ENCODE measurements at regions not wholly inside any gene's neighbourhood (a gene's known extent, or its start where the extent isn't known, plus 50 kb on each side); places are given as distances from the start of the nearest gene placed in this dataset.

GRCh38 chr6:139996253-139996834, 621.9 kb upstream of the CITED2 start:
- H3K27me3 ChIP-seq (replicated peaks; ENCODE audit: insufficient read depth) = no peaks in the 10 kb centered on the region
- H3K9me3 ChIP-seq (ENCODE audit: low read depth) = no peaks in the 10 kb centered on the region
- H3K4me2 ChIP-seq (ENCODE audit: unreplicated experiment) = no peak overlapping the region
- peak; percentile 13 for DNase-seq
- no peaks in the 10 kb centered on the region for H4K20me1 ChIP-seq (ENCODE audit: insufficient read depth)
- H3K79me2 ChIP-seq (ENCODE audit: insufficient read depth) = no peaks in the 10 kb centered on the region
- H3K9me2 ChIP-seq (ENCODE audit: insufficient read depth) = no peaks in the 10 kb centered on the region
- in situ Hi-C loops (cut with MboI) = no loop called here
- peaks cover 5% of the 10 kb centered on the region for H3F3A ChIP-seq (ENCODE audit: insufficient read depth)
- TF ChIP-seq EZH2 (IDR thresholded peaks at IDR 0.05; ENCODE audit: insufficient read depth, poor library complexity, severe bottlenecking) = no peak
- no peak for TF ChIP-seq EZH2phosphoT487 (IDR thresholded peaks at IDR 0.05; ENCODE audit: insufficient read depth, low read depth)
- H3K4me1 ChIP-seq (ENCODE audit: insufficient read depth) = peaks cover 14% of the 10 kb centered on the region
- no peaks in the 10 kb centered on the region for H3K36me3 ChIP-seq (ENCODE audit: low read depth)
- H3K9ac ChIP-seq = no peak overlapping the region
- WGBS, 2 experiments (ENCODE audit: low coverage in 1 of 2, low lambda C conversion rate in 2 of 2, missing lambda C conversion rate in 2 of 2) = 93 to 97% methylated on average over 6 of the region's 6 CpGs
- H3K27ac ChIP-seq = no peak overlapping the region
- H3K4me3 ChIP-seq = no peak overlapping the region
- 0 out of 2 replicates have a peak overlapping the region, but pooled peaks have one; percentile 24 for H2AFZ ChIP-seq

DNA sequence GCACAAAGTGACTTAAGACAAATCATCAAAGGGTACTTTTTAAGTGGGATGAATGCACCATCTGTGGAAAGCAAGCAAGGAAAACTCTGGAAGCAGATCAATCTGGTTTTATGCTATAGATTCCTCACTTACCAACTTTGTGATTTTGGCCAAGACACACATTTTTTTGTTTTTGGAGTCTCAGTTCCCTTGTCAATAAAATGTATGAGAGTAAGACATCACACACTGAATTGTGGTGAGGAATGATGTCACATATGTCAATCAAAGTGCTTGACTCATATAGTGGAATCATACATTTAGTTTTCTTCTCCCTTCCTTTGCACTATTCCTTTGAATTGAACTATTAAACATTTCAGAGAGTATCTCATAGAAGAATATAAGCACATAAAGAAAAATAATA, 620.5 kb upstream of the CITED2 start:
- no peak overlapping the region for H3K4me2 ChIP-seq (ENCODE audit: unreplicated experiment)
- no peaks in the 10 kb centered on the region for H3F3A ChIP-seq (ENCODE audit: insufficient read depth)
- TF ChIP-seq EZH2phosphoT487 (IDR thresholded peaks at IDR 0.05; ENCODE audit: insufficient read depth, low read depth) = no peak
- TF ChIP-seq EZH2 (IDR thresholded peaks at IDR 0.05; ENCODE audit: insufficient read depth, poor library complexity, severe bottlenecking) = no peak
- peaks cover 14% of the 10 kb centered on the region; the same call in 1 of the 2 replicates for H3K4me1 ChIP-seq (ENCODE audit: insufficient read depth)
- DNase-seq = no peak
- H3K9ac ChIP-seq = no peak overlapping the region
- in situ Hi-C loops (cut with MboI) = no loop called here
- no peaks in the 10 kb centered on the region for H4K20me1 ChIP-seq (ENCODE audit: insufficient read depth)
- H3K36me3 ChIP-seq (ENCODE audit: low read depth) = no peaks in the 10 kb centered on the region
- H3K4me3 ChIP-seq = no peak overlapping the region
- H3K9me3 ChIP-seq (ENCODE audit: low read depth) = no peaks in the 10 kb centered on the region
- no peaks in the 10 kb centered on the region for H3K27me3 ChIP-seq (replicated peaks; ENCODE audit: insufficient read depth)
- no peak overlapping the region for H3K27ac ChIP-seq
- no peaks in the 10 kb centered on the region for H3K9me2 ChIP-seq (ENCODE audit: insufficient read depth)
- H3K79me2 ChIP-seq (ENCODE audit: insufficient read depth) = no peaks in the 10 kb centered on the region
- no peak overlapping the region for H2AFZ ChIP-seq

- H2AFZ ChIP-seq = peak overlapping the region; percentile 86
- in situ Hi-C loops (cut with MboI) = no loop called here
- 53 to 55% methylated on average over 8 of the region's 8 CpGs for WGBS, 2 experiments (ENCODE audit: low coverage in 1 of 2, low lambda C conversion rate in 2 of 2, missing lambda C conversion rate in 2 of 2)
- TF ChIP-seq EZH2 (IDR thresholded peaks at IDR 0.05; ENCODE audit: insufficient read depth, poor library complexity, severe bottlenecking) = no peak
- no peak for TF ChIP-seq EZH2phosphoT487 (IDR thresholded peaks at IDR 0.05; ENCODE audit: insufficient read depth, low read depth)
- no peaks in the 10 kb centered on the region for H4K20me1 ChIP-seq (ENCODE audit: insufficient read depth)
- DNase-seq = peak; percentile 29
- no peak overlapping the region for H3K9ac ChIP-seq
- H3K4me1 ChIP-seq (ENCODE audit: insufficient read depth) = peaks cover 15% of the 10 kb centered on the region
- H3K4me3 ChIP-seq = no peak overlapping the region
- no peaks in the 10 kb centered on the region for H3K9me3 ChIP-seq (ENCODE audit: low read depth)
- no peaks in the 10 kb centered on the region for H3K27me3 ChIP-seq (replicated peaks; ENCODE audit: insufficient read depth)
- H3K36me3 ChIP-seq (ENCODE audit: low read depth) = no peaks in the 10 kb centered on the region
- no peaks in the 10 kb centered on the region for H3F3A ChIP-seq (ENCODE audit: insufficient read depth)
- H3K27ac ChIP-seq = no peak overlapping the region
- H3K9me2 ChIP-seq (ENCODE audit: insufficient read depth) = no peaks in the 10 kb centered on the region
- no peak overlapping the region for H3K4me2 ChIP-seq (ENCODE audit: unreplicated experiment)
- no peaks in the 10 kb centered on the region for H3K79me2 ChIP-seq (ENCODE audit: insufficient read depth)
These were observed 616.5 kb upstream of the CITED2 start for GRCh38 chr6:139990856-139991465.

- H3F3A ChIP-seq (ENCODE audit: insufficient read depth) = no peaks in the 10 kb centered on the region
- H3K79me2 ChIP-seq (ENCODE audit: insufficient read depth) = no peaks in the 10 kb centered on the region
- no peaks in the 10 kb centered on the region for H3K27me3 ChIP-seq (replicated peaks; ENCODE audit: insufficient read depth)
- TF ChIP-seq EZH2phosphoT487 (IDR thresholded peaks at IDR 0.05; ENCODE audit: insufficient read depth, low read depth) (no peak), EZH2 (IDR thresholded peaks at IDR 0.05; ENCODE audit: insufficient read depth, poor library complexity, severe bottlenecking) (no peak)
- no peaks in the 10 kb centered on the region for H4K20me1 ChIP-seq (ENCODE audit: insufficient read depth)
- peaks cover 15% of the 10 kb centered on the region for H3K4me1 ChIP-seq (ENCODE audit: insufficient read depth)
- WGBS, 2 experiments (ENCODE audit: low coverage in 1 of 2, low lambda C conversion rate in 2 of 2, missing lambda C conversion rate in 2 of 2) = 75 to 78% methylated on average over 4 of the region's 4 CpGs
- no peaks in the 10 kb centered on the region for H3K9me3 ChIP-seq (ENCODE audit: low read depth)
- no peak overlapping the region for H3K4me3 ChIP-seq
- H3K27ac ChIP-seq = no peak overlapping the region
- DNase-seq = no peak
- no peaks in the 10 kb centered on the region for H3K36me3 ChIP-seq (ENCODE audit: low read depth)
- in situ Hi-C loops (cut with MboI) = no loop called here
- H3K4me2 ChIP-seq (ENCODE audit: unreplicated experiment) = no peak overlapping the region
- H3K9ac ChIP-seq = no peak overlapping the region
- H3K9me2 ChIP-seq (ENCODE audit: insufficient read depth) = no peaks in the 10 kb centered on the region
- peak overlapping the region; percentile 86 for H2AFZ ChIP-seq
These were observed 615.7 kb upstream of the CITED2 start for GRCh38 chr6:139990026-139990686.

Measured in GM23248 (cell line).